LNCAP (cell line): ENCODE measurements at regions not wholly inside any gene's neighbourhood (a gene's known extent, or its start where the extent isn't known, plus 50 kb on each side); places are given as distances from the start of the nearest gene placed in this dataset.

Experiments used
- TF ChIP-seq, protein P1 (sequence below): fragments of 450-650 bp; IDR thresholded peaks from 2 replicates; pipeline ENCODE4 v1.5.1; 2017; ENCODE audit warnings: mild to moderate bottlenecking

DNA sequence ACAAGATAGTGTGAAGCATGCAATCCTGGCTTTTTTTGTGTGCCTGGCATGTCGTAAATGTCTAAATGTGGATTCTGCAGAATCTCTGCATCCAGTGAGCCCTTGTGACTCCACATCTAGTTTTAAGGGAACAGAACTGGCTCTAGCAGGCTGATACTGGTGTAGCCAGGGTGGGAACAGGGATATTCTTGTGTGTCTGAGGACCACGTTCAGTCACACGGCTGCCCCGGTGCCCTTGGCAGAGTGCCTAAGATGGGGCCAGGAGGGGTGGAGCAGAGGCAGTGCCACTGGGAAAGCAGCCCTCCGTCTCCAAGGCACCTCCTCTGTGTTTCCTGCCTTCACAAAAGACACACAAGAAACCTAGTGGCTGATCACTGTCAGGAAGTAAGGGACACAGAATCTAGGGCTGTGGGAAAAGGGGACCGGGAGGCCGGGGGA, 91.5 kb upstream of the PARD3B start:
- TF ChIP-seq, protein P1, sequence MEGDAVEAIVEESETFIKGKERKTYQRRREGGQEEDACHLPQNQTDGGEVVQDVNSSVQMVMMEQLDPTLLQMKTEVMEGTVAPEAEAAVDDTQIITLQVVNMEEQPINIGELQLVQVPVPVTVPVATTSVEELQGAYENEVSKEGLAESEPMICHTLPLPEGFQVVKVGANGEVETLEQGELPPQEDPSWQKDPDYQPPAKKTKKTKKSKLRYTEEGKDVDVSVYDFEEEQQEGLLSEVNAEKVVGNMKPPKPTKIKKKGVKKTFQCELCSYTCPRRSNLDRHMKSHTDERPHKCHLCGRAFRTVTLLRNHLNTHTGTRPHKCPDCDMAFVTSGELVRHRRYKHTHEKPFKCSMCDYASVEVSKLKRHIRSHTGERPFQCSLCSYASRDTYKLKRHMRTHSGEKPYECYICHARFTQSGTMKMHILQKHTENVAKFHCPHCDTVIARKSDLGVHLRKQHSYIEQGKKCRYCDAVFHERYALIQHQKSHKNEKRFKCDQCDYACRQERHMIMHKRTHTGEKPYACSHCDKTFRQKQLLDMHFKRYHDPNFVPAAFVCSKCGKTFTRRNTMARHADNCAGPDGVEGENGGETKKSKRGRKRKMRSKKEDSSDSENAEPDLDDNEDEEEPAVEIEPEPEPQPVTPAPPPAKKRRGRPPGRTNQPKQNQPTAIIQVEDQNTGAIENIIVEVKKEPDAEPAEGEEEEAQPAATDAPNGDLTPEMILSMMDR: no peak

DNA sequence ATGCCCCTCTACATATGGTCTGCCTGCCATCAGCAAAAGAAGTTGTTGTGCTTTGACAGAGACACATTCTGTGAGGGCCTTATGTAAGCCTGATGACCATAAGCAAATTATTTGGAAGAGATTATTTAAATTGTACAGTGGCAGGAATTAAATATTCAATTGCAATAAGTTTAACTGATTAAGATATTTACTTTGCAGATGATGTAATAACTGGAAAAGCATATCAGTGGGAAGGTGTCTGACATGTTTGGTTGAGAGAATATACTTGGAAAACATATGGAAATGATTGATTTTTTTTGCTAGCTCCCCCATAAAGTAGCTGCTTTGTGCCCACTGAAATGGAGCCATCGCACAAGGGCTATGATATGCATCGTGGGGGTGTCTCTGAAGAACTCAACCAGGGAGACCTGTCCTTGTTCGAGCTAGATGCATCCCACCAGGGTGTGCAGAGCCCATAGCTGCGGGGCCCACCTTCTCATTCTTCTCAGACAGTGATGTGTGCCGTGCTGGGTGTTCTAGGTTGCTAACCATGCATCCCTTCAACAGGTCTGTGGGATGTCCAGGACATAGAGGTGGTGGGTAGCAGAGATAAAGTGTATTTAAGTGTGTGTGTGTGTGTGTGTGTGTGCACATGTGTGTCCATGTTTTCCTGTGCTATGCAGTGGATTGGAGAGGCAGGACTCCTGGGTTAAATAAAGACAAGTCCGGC, 90.4 kb upstream of the PARD3B start:
- TF ChIP-seq, protein P1: no peak

DNA sequence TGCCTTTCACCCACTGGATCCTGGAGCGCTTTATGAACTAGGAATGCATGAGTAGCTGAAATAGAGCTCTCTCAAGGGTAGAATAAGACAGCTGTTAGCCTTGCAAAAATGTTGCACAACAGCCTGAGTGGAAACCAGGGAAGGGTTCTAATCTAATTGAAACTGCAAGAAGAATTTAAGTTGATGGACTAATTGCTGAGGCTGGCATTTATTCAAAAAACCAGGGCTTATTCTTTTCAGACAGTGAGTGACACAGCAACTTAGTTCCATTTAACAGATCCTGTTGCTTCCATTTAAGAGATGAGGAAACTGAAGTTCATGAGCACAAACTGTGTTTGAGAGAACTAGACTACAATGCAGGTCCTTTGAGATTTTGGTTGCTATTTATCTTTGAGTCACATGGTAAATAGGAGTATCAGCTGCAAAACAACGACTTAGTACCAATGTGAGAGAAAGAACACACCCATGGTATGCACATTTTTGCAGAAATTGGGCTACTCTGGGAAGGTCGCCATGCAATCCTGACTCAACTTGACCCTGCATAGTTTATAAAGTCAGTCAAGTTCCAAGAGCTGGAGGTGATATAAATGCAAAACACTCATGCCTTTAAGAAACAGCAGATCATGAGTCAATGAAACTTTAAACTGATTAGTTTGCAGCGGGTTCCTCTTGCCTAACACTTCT, 76.4 kb upstream of the PARD3B start:
- TF ChIP-seq, protein P1: no peak

DNA sequence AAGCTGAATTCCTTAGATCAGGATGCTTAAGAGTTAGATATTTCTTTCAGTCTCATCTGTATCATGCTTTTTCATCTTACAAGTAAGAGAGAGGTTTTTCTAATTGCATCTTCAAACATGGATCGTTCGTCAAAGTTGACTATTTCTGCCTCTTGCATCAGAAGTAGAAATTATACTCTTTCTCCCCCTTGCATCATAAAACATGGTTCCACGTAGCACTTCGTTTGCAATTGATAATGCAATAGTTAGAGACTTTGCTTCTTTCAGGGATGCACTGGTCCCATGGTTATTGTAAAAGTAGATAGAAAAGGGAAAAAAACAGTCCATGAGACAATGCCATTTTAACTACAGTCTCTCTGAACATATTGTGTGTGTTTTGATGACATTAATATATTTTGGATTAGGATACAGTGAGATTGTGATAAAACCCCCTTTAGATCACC, 75.1 kb upstream of the PARD3B start:
- TF ChIP-seq, protein P1: no peak

DNA sequence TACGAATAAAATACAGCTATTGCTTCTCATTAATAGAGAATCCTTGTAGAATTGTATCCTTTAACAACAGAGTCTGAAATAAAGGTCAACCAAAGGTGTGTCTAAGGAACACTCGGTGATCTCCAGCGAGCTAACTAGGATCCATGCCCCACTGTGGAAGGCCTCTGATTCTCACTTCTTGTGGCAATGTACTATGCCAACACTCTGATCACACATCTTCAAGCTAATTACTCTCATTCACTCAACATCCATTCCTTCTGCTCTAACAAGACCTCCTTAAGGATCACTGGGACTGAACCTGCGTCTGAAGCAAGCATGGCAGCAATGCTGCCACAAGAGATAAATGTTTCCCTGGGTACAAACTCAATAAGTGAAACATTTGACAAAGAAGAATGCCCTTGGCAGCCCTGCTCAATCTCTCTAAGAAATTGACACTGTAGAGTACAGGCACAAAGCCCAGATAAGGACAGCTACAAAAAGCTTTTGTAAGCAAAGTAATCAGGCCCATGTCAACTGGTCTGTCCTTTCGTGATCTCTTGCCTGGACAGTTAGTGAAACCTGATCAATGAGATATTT, 74.6 kb upstream of the PARD3B start:
- TF ChIP-seq, protein P1: no peak

DNA sequence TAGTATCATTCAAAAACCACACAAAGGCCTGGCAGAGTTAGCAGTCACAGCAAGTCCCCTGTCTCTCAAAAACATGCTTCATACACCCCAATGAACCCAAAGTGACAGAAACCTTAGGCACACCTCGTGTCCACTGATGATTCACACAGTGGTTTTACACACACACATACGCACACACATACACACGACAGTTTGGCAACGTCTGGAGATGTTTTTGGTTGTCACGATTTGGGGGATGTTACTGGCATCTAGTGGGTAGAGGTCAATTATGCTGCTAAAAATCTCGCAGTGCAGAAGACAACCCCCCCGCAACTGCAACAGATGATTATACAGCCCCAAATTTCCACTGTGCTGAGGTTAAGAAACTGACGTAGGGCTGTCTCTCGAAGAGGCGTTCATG, 72.9 kb upstream of the PARD3B start:
- TF ChIP-seq, protein P1: no peak

DNA sequence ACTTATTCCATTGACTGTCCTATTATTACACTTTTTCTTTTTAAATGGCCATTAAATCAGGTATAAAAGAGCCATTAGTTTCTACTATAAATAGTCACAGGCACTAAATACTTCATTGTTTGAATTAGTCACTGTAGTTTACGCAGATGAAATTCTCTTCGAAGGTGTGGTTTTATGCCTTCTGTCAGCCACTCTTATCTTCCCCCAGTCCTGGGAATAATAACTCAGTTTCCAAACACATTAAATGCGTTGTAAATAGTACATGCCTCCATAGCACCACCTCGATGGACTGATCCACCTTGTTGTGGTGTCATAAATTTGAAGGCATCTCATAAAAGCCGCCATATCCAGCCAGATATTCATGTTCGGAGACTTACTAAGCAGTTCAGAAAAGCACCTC, 72.1 kb upstream of the PARD3B start:
- TF ChIP-seq, protein P1: no peak
